SK-N-SH treated with all-trans-retinoic acid at 6 μM for 48 hours (cell line): ENCODE measurements at regions not wholly inside any gene's neighbourhood (a gene's known extent, or its start where the extent isn't known, plus 50 kb on each side); places are given as distances from the start of the nearest gene placed in this dataset.

Experiments
- ATAC-seq: fragments of 200-7000 bp; cut with Tn5 transposase; 3 replicates; pipeline ENCODE4 v1.9.1; 2020; ENCODE audit warnings: mild to moderate bottlenecking, moderate library complexity
- ARNTL ChIP-seq: fragments of 450-650 bp; formaldehyde crosslinking; IDR thresholded peaks from 2 replicates; pipeline ENCODE4 v1.5.0; 2020; ENCODE audit warnings: low read depth, mild to moderate bottlenecking, moderate library complexity, borderline replicate concordance
- BACH2 ChIP-seq: fragments of 250-450 bp; sonication (Bioruptor Pico); IDR thresholded peaks from 2 replicates; pipeline ENCODE4 v1.9.0; 2021; ENCODE audit warnings: mild to moderate bottlenecking, borderline replicate concordance
- CREB5 ChIP-seq: fragments of 250-450 bp; sonication (Bioruptor Pico); IDR thresholded peaks from 2 replicates; pipeline ENCODE4 v1.5.1; 2020; ENCODE audit warnings: low read depth, mild to moderate bottlenecking, moderate library complexity
- CSDC2 ChIP-seq: fragments of 250-450 bp; sonication (Bioruptor Pico); IDR thresholded peaks from 2 replicates; pipeline ENCODE4 v1.5.0; 2020; ENCODE audit warnings: mild to moderate bottlenecking, moderate library complexity
- ESRRG ChIP-seq: fragments of 250-450 bp; sonication (Bioruptor Pico); IDR thresholded peaks from 2 replicates; pipeline ENCODE4 v1.6.1; 2021; ENCODE audit warnings: mild to moderate bottlenecking
- GLIS3 ChIP-seq: fragments of 250-450 bp; sonication (Bioruptor Pico); IDR thresholded peaks from 2 replicates; pipeline ENCODE4 v1.5.0; 2020; ENCODE audit warnings: mild to moderate bottlenecking, moderate library complexity
- ISL1 ChIP-seq: fragments of 250-450 bp; sonication (Bioruptor Pico); IDR thresholded peaks from 2 replicates; pipeline ENCODE4 v2.1.2; 2022; ENCODE audit warnings: mild to moderate bottlenecking, moderate library complexity
- OSR1 ChIP-seq: fragments of 250-450 bp; sonication (Bioruptor Pico); IDR thresholded peaks from 2 replicates; pipeline ENCODE4 v1.8.0; 2022; ENCODE audit warnings: moderate library complexity, mild to moderate bottlenecking, inconsistent platforms
- POU6F1 ChIP-seq: fragments of 250-450 bp; sonication (Bioruptor Pico); IDR thresholded peaks from 2 replicates; pipeline ENCODE4 v1.8.0; 2021; ENCODE audit warnings: low read depth, mild to moderate bottlenecking, moderate library complexity, borderline replicate concordance
- PPARA ChIP-seq: fragments of 250-450 bp; sonication (Bioruptor Pico); IDR thresholded peaks from 2 replicates; pipeline ENCODE4 v1.5.0; 2020; ENCODE audit warnings: mild to moderate bottlenecking, borderline replicate concordance
- SNAI2 ChIP-seq: fragments of 250-450 bp; sonication (Bioruptor Pico); IDR thresholded peaks from 2 replicates; pipeline ENCODE4 v1.5.0; 2020; ENCODE audit warnings: mild to moderate bottlenecking, moderate library complexity
- TCF4 ChIP-seq: fragments of 250-450 bp; sonication (Bioruptor Pico); IDR thresholded peaks from 2 replicates; pipeline ENCODE4 v1.8.0; 2021; ENCODE audit warnings: mild to moderate bottlenecking, moderate library complexity, borderline replicate concordance
- TOX ChIP-seq: fragments of 250-450 bp; sonication (Bioruptor Pico); IDR thresholded peaks from 2 replicates; pipeline ENCODE4 v1.8.0; 2021; ENCODE audit warnings: mild to moderate bottlenecking, moderate library complexity, borderline replicate concordance
- TSHZ2 ChIP-seq: fragments of 250-450 bp; sonication (Bioruptor Pico); IDR thresholded peaks from 2 replicates; pipeline ENCODE4 v1.5.0; 2020; ENCODE audit warnings: mild to moderate bottlenecking, moderate library complexity
- ZC3H10 ChIP-seq: fragments of 250-450 bp; sonication (Bioruptor Pico); IDR thresholded peaks from 2 replicates; pipeline ENCODE4 v1.5.1; 2021; ENCODE audit warnings: mild to moderate bottlenecking, moderate library complexity
- ZFP30 ChIP-seq: fragments of 450-650 bp; formaldehyde crosslinking; IDR thresholded peaks from 2 replicates; pipeline ENCODE4 v1.5.0; 2022; ENCODE audit warnings: mild to moderate bottlenecking, moderate library complexity
- ZNF565 ChIP-seq: fragments of 450-650 bp; formaldehyde crosslinking; conservative IDR thresholded peaks from 2 replicates; pipeline ENCODE4 v1.5.0; 2020; ENCODE audit warnings: low read depth, mild to moderate bottlenecking, moderate library complexity
- ZNF70 ChIP-seq: fragments of 450-650 bp; formaldehyde crosslinking; IDR thresholded peaks from 2 replicates; pipeline ENCODE4 v1.5.0; 2020; ENCODE audit warnings: mild to moderate bottlenecking, moderate library complexity
- ZNF8 ChIP-seq: fragments of 450-650 bp; formaldehyde crosslinking; IDR thresholded peaks from 2 replicates; pipeline ENCODE4 v1.5.0; 2020; ENCODE audit warnings: mild to moderate bottlenecking, moderate library complexity

GRCh38 chr14:37974421-37974820, 233.3 kb upstream of the SSTR1 start:
- TF ChIP-seq ISL1 (CRISPR knock-in tag) = no peak
- no peak for TF ChIP-seq TCF4 (CRISPR knock-in tag)
- no peak for TF ChIP-seq ZC3H10 (CRISPR knock-in tag)
- TF ChIP-seq PPARA (CRISPR knock-in tag) = no peak
- no peak for TF ChIP-seq CSDC2

GRCh38 chr14:37977481-37977880, 230.2 kb upstream of the SSTR1 start:
- no peak for ATAC-seq
- TF ChIP-seq ZNF565 (CRISPR knock-in tag) (no peak), ZNF8 (CRISPR knock-in tag) (no peak), OSR1 (CRISPR knock-in tag) (no peak), BACH2 (CRISPR knock-in tag) (no peak), SNAI2 (CRISPR knock-in tag) (no peak), CSDC2 (no peak), TSHZ2 (CRISPR knock-in tag) (no peak), ZC3H10 (CRISPR knock-in tag) (no peak), ISL1 (CRISPR knock-in tag) (no peak), GLIS3 (CRISPR knock-in tag) (no peak), TCF4 (CRISPR knock-in tag) (no peak), ZFP30 (CRISPR knock-in tag) (no peak), CREB5 (CRISPR knock-in tag) (no peak), ARNTL (no peak), POU6F1 (CRISPR knock-in tag) (no peak), ESRRG (CRISPR knock-in tag) (no peak), TOX (CRISPR knock-in tag) (no peak), ZNF70 (no peak)
- TF ChIP-seq, all 23 proteins: peak for 0

More at GRCh38 chr14:37974421-37974820, 233.3 kb upstream of the SSTR1 start:
- ATAC-seq = no peak

- ATAC-seq = no peak
- TF ChIP-seq TCF4 (CRISPR knock-in tag) (peak; percentile 92), PPARA (CRISPR knock-in tag) (no peak), CREB5 (CRISPR knock-in tag) (no peak)
- TF ChIP-seq, all 23 proteins: peak for 1
These were observed 221.8 kb upstream of the SSTR1 start for GRCh38 chr14:37985826-37986470.

- ATAC-seq = no peak
- no peak for TF ChIP-seq ZNF565 (CRISPR knock-in tag)
- TF ChIP-seq SNAI2 (CRISPR knock-in tag) = no peak
- TF ChIP-seq ZNF8 (CRISPR knock-in tag) = no peak
- no peak for TF ChIP-seq ZC3H10 (CRISPR knock-in tag)
- no peak for TF ChIP-seq TSHZ2 (CRISPR knock-in tag)
These were observed 219.2 kb upstream of the SSTR1 start for GRCh38 chr14:37988472-37988871.
